ENCODE measurements at regions not wholly inside any gene's neighbourhood (a gene's known extent, or its start where the extent isn't known, plus 50 kb on each side); places are given as distances from the start of the nearest gene placed in this dataset.

DNA sequence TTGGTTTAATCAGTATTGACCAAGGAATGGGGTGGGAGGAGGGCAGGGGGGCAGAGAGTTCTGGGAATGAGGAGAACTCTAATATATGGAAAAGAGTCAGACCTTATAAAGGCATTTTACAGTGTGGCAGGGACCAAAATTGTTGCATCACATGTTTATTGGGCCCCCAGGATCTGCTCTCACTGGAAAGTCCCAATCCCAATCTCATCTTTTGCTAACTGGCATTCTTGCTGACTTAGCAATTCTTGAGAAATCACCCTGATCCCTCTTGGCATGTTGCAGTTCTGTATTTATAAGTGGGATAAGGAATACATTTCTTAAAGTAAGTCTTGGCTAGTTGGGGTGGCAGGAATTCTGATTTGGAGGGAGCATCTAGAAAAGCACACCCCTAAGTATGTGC is 104.4 kb upstream of the CXCL14 start:
- in situ Hi-C loops (cut with HindIII; ENCODE audit: low sequenced_read_pairs): no loop called here
- DNase-seq (ENCODE audit: low spot score): no peak

DNA sequence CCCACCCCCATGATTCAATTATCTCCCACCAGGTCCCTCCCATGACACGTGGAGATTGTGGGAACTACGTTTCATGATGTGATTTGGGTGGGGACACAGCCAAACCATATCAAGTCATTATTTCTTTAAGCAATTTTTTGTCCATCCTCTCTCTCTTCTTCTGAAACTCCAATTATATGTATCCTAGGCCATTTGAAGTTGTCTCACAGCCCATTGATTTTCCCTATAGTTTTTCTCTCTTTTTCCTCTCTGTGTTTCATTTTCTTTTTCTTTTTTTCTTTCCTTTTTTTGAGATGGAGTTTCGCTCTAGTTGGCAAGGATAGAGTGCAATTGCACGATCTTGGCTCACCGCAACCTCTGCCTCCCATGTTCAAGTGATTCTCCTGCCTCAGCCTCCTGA is 101.9 kb upstream of the CXCL14 start:
- in situ Hi-C loops (cut with HindIII; ENCODE audit: low sequenced_read_pairs): no loop called here
- no peak for DNase-seq (ENCODE audit: low spot score)

DNA sequence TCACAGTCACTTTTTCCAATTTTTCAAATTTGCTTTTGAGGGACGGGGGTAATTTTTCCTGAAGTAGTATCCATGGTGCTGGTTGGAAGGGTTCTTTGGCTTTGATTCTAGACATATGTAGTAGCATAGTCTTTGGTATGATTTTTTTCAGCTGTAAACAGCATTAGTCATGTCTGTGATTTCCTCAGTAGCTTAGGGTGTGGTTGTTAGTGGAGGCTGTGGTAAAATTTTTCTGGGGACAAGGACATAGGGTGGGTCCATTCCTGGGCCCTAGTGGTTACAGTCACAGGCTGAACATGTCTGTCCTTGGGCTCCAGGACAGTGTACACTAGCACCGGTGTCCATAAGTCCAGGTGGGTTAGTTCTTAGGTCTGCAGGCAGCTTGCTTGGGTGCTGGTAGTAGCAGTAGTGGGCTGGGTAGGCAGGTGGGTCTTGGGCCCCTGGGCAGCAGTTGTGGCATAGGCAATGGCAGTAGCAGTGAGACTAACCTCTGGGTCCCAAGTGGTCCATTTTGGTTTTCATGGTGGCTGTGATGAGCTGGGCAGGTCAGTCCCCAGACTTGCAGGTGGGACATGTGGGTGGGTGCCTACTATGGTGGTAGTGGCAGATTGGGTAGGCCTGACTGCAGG is 100.0 kb upstream of the CXCL14 start:
- in situ Hi-C loops (cut with HindIII; ENCODE audit: low sequenced_read_pairs): no loop called here
- no peak for DNase-seq (ENCODE audit: low spot score)

DNA sequence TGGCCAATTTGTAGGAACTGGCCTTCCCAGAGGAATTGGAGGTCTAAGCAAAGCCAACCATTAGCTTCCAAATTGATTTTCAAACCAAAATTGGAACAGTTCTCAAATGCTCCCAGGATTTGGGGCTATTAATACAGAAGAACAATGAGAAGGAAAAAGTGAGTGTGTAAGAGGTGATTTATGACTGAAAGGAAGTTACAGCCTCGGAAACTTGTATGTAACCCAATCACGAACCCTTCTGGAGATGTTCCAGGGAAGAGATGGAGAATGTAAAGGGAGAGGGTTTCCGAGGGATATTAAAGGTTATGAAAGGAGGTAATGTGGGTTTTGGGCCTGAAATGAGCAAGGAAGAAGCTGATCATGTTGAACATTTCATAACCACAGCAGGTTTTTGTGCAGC is 93.2 kb upstream of the CXCL14 start:
- in situ Hi-C loops (cut with HindIII; ENCODE audit: low sequenced_read_pairs): no loop called here
- no peak for DNase-seq (ENCODE audit: low spot score)

DNA sequence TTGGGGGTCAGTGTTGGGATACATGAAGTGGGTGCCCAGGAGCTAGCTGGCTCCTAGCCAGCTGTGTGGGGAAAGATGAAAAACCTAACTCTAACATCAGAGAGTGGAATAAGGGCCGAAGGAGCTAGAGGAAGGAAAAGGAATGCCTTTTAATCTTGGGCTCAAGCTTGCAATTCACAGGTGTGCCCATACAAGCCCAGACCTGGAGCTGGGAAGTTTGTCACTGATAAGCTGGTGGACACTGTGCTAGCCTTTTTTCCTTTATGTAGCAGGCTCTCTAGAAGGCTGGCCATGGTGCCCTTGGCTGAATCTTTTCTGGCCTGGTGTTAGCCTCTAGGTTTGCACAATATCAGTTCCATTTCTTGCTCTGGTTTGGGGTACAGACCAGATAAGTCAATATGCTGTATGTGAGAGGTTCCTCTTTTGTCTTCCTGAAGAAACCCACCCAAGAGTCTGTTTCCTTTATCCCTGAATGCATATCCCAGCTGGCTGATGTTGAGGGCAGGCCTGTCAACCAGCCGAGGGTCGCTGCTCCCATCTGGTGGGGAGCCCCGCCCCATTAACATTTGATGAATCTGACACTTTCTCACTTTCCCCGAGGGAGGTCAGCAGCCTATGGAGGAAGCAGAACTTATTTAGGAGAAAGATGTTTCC is 92.4 kb upstream of the CXCL14 start:
- in situ Hi-C loops (cut with HindIII; ENCODE audit: low sequenced_read_pairs): no loop called here
- no peak for DNase-seq (ENCODE audit: low spot score)

DNA sequence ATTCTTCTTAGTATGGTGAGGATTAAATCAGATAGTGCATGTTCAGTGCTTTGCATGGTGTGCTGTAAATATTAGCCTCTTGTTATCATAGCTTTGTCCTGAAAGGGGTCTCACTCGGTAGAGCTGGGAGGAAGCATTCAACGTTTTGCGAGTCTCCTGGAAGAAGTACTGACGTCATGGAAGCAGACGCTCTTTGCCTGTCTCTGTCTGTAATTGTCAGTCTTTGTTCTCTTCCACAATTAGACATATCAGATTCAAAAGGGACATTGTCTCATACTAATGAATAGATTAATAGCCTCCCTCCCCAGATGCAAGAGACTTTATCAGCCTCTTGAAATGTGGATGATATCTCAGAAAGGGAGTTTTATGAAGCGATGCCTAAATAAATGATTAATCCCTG is 91.8 kb upstream of the CXCL14 start:
- no peak for DNase-seq (ENCODE audit: low spot score)
- in situ Hi-C loops (cut with HindIII; ENCODE audit: low sequenced_read_pairs): no loop called here

DNA sequence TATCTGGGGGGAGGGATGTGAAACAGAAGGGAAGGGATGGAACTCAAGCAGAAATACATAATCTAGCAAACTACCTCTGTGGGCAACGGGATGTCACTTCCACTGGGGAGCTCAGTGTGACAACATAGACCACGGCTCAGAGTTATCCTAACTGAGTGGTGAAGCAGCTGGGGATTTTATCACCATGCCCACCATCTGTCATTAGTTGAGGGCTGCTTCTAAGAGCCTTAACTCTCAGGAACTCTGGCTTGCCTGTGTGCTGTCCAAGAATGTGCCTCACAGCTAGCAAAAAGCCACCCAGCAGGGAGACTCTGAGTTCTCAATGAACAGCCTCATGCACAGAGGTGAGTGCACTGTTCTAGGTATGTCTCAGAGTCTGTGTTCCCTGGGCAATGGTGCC is 90.6 kb upstream of the CXCL14 start:
- no peak for DNase-seq (ENCODE audit: low spot score)
- in situ Hi-C loops (cut with HindIII; ENCODE audit: low sequenced_read_pairs): no loop called here

DNA sequence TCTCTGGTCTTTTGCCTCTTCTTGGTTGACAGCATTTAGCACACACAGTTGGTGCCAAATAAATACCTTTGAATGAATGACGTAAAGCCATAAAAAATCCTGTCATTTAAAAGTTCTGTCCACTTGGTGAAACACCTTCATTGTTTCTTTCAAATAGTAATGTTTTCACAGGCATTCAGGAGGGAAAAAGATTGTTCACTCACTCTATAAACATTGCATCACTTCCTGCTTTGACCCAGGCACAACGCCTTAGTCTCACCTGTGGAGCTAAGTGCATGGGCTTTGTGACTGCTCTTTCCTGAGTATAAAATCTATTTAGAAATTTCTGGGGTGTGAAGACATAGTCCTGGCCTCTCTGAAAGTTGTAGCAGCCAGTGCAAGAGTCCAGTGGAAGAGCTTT is 88.9 kb upstream of the CXCL14 start:
- DNase-seq (ENCODE audit: low spot score): no peak
- in situ Hi-C loops (cut with HindIII; ENCODE audit: low sequenced_read_pairs): no loop called here

DNA sequence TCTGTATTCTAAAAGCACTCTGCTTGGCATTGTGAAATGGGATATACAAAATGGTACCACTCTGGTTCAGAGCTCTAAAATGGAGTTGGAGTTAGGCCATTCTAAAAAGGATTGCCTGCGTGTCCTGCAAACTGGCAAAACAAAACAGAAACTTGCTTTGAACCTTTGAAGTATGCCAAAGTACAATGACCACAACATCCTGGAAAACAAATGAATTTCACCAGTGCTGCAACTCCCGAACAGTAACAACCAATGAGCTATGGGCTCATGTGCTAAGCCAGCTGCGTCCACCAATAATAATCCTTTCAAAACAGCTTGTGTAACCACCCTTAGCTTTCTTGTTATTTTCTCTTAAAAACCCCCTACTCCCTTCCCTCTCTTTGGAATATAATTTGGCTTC is 88.4 kb upstream of the CXCL14 start:
- in situ Hi-C loops (cut with HindIII; ENCODE audit: low sequenced_read_pairs): no loop called here
- no peak for DNase-seq (ENCODE audit: low spot score)

DNA sequence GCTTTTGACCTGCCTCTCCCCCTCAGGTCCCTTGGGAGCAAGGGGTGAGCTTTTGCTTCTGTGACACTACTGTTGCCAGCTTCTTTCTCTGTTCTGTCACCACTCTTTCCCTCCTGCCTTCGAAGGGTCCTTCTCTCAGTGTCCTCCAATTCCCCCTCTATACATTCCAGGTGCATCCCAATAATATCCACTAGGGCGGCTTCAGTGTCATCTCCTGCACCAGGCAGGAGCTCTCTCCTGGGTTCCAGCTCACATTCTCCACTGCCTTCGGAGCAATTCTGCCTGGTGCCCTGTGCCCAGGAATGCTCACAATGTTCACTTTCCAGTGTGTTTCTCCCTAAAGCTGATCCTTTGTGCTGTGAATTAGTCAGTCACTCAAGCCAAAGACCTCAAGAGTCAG is 83.9 kb upstream of the CXCL14 start:
- DNase-seq (ENCODE audit: low spot score): no peak
- in situ Hi-C loops (cut with HindIII; ENCODE audit: low sequenced_read_pairs): no loop called here

DNA sequence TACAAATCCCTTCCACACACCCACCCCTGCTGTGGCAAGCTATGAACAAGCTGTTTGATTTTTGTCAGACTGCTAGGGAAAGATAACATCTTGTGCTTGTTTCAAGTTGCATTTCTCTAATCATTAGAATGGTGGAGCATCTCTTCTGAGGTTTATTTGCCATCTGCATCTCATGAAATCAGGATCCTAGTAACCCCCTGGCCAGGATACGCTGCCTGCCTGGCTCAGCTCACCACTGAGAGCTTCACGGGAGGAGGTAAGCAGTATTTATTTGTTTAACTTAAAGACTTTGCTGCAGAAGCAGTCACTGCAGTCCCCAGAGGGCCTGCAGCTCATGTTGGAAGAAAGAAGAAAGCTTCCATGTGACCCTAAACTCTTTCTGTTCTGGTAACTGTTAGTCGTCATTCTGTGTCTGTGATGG is 83.3 kb upstream of the CXCL14 start:
- no peak for DNase-seq (ENCODE audit: low spot score)
- in situ Hi-C loops (cut with HindIII; ENCODE audit: low sequenced_read_pairs): no loop called here

DNA sequence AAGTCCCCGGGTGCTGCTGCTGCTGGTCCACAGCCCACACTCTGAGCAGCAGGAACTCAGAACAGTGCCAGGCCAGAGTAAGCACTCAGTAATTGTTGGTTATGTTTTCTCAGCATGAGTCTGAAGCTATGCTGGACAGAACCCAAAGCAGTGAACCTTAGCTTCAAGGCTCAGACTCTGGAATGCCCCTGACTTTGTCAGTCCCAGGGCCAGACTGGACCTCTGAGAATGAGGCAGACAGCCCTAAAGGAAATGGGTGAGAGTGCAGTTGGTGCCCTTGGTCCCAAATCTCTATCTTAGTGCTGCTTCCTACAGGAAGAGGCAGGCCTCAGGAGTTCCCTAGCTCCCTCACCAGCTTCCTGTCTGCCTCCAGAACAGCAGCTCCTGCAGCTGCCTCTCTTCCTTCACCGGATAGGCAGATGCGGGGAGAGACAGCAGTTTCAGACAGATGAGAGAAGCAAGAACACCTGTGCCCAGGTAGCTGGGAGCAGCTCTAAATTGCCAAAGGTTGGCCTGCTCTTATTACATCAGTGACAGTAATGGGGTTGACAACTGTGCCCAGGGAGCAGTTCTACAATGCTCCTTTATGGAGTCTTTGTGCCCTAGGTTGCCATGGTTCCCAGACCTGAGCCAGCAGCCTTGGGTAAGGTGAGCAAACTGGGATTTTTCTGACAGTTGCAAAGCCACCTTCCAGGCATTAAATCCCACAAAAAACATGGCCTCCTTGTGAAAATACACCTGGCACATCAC is 82.2 kb upstream of the CXCL14 start:
- DNase-seq (ENCODE audit: low spot score): no peak
- in situ Hi-C loops (cut with HindIII; ENCODE audit: low sequenced_read_pairs): no loop called here

DNA sequence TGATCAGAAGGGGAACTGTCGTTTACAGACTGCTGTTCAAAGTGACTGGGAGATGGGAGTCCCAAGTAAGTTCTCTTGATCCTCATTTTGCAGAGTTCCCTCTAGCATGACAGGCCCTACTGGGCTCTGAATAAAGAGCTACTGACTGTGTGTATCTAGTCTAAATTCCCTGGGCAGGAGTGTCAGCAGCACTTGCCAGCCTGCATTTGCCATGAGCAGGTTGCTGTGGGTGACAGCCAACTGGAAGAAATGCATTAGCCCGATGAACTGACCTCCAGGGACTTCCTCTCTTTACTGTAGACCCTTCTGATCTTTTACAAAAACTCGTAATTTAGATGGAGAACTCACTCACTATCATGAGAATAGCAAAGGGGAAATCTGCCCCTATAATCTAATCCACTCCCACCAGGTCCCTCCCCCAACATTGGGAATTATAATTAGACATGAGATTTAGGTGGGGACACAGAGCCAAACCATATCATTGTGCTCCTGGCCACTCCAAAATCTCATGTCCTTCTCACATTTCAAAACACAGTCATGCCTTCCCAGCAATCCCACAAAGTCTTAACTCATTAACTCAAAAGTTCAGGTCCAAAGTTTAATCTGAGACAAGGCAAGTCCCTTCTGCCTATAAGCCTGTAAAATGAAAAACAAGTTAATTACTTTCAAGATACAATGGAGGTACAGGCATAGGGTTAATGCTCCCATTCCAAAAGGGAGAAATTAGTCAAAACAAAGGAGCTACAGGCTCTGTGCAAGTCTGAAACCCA is 78.9 kb upstream of the CXCL14 start:
- DNase-seq (ENCODE audit: low spot score): no peak
- in situ Hi-C loops (cut with HindIII; ENCODE audit: low sequenced_read_pairs): no loop called here

DNA sequence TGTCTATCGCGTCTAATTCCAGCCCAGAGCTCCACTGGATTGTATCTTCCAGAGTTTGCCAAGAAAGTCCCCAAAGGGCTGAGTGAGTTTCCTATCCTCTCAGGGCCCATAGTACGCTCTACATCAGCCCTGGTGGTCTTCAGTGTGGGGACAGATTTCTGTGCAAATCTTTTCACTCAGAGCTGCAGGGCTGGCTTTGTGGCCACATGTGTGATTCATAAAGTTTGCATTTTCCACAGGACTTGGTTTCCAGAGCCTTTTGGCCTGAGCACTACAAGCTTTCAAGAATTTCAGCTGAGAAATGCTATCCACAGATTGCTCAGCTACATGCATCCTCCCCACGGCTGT is 76.7 kb upstream of the CXCL14 start:
- no peak for DNase-seq (ENCODE audit: low spot score)
- in situ Hi-C loops (cut with HindIII; ENCODE audit: low sequenced_read_pairs): no loop called here

DNA sequence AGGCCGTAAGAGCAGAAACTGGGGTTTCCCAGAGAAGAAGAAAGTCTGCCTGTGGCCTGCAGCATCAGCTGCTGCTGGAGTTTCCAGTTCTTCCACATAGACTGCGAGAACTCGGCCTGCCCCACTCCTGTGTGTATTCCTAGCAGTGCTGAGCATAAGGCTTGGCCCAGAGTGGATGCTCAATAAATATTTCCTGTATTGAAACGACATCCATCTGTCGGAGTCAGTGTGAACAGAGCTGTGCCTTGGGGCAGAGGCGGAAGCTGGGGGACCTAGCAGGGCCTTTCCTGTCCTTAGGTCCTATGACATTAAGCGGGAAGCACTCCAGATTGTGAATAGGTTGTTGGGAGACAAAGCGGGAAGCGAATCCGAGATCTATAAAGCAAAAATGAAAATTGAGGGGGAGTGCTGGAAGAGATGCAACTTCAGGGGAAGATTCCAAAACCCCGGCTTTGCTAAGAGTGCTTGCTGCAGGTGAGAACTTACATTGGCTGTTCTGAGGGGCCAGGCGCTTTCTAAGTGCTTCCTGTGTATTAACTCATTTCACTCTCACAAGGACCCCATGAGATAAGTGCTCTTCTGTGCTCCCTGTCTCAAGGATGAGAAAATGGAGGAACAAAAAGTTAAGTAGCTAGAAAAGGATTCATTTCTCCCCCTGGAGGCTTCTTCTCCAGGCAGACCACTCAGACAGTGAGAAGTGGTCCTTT is 76.1 kb upstream of the CXCL14 start:
- no peak for DNase-seq (ENCODE audit: low spot score)
- in situ Hi-C loops (cut with HindIII; ENCODE audit: low sequenced_read_pairs): no loop called here

DNA sequence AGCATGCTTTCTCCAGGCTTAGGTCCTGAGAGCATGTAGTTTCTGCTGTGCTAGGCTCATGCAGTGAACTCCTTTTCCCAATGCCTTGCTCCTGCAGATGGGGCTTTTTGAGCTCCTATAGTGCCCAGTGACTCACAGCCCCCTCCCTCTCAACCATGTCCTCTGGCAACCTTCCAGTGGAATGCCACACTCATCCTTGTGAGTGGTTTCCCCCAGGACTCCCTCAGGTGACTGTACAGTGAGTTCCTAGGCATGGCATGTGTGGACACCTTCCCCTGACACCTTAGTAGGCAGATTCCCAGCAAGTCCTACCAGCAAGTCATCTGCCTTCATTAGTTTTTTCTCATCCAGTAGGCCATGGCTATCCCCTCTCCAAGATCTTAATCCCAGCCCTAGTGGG is 72.4 kb upstream of the CXCL14 start:
- in situ Hi-C loops (cut with HindIII; ENCODE audit: low sequenced_read_pairs): no loop called here
- no peak for DNase-seq (ENCODE audit: low spot score)

DNA sequence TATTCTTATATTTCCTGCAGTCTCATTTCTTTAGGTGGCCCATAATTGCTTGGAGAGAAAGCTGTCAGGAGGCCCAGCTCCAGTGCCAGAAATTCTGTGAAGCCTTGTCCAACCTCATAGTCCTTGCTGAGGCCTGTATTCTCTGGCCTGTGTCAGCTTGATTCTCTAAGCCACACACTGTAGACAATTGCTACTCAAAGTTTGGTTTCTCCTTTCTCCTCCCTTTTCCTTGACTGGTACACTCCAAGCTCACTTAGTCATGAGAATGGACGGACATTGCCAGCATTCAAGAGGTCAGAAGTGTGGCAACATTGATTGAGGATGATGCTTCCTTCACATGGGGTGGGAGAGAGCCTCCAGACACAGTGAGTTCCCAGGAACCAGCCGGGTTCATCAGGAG is 71.3 kb upstream of the CXCL14 start:
- in situ Hi-C loops (cut with HindIII; ENCODE audit: low sequenced_read_pairs): no loop called here
- no peak for DNase-seq (ENCODE audit: low spot score)

DNA sequence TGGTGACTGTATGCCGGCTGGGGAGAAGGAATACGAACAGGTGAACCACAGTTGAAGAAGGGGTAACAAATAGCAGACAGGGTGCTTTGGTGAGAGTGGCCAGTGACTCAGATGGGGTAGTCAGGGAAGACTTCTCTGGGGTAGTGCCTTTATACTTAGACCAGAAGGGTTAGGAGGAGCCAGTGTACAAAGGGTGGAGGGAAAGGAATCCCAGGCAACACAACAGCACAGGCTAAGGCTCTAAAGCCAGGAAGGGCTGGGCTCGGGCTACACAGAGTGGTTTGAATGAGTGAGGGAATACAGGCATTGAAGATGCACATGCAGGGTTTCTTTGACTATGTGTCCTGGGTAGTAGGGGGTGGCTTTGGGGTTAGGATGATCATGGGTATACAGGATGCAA is 70.6 kb upstream of the CXCL14 start:
- DNase-seq (ENCODE audit: low spot score): no peak
- in situ Hi-C loops (cut with HindIII; ENCODE audit: low sequenced_read_pairs): no loop called here

DNA sequence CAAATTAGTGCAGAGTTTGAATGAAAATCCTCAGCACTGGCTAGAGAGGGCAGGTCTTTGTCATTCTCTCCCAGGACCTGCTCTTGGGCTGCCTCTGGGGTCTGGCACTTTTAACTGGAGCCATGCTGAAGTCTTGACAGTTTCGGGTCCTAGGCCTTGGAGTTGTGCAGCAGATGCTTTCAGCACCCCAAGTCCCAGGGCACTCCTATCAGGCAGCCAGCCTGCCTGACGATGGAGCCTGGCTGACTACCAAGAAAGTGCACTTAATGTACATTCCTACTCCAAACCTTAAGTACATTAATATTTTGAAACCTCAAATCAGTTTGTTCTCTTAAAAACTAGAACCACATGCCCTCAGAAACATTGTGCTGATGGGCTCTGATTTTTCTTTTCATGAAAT is 69.3 kb upstream of the CXCL14 start:
- in situ Hi-C loops (cut with HindIII; ENCODE audit: low sequenced_read_pairs): no loop called here
- no peak for DNase-seq (ENCODE audit: low spot score)
